NB4 (cell line): ENCODE measurements at regions not wholly inside any gene's neighbourhood (a gene's known extent, or its start where the extent isn't known, plus 50 kb on each side); places are given as distances from the start of the nearest gene placed in this dataset.

Experiments used
- DNase-seq: peaks from one replicate; pipeline ENCODE4 v3.0.0; 2010; ENCODE audit warnings: low read depth
- H3K4me3 ChIP-seq: one replicate; pipeline ENCODE4 v1.5.1; 2011; ENCODE audit warnings: mild to moderate bottlenecking, low read depth, low read length, moderate library complexity
- MYC ChIP-seq: IDR thresholded peaks from 2 replicates; pipeline ENCODE4 v1.6.1; 2011; ENCODE audit warnings: low read depth, low read length
- POLR2A ChIP-seq: IDR thresholded peaks from 2 replicates; pipeline ENCODE4 v1.6.1; 2011; ENCODE audit warnings: mild to moderate bottlenecking; ENCODE audit not compliant: insufficient read length; ENCODE audit errors: extremely low read depth
- TF ChIP-seq, protein P1 (sequence below): IDR thresholded peaks from one replicate; pipeline ENCODE4 v1.5.1; 2012; ENCODE audit warnings: low read depth, low read length
- TF ChIP-seq, protein P2 (sequence below): IDR thresholded peaks from 2 replicates; pipeline ENCODE4 v1.6.1; 2011; ENCODE audit warnings: low read depth, low read length

DNA sequence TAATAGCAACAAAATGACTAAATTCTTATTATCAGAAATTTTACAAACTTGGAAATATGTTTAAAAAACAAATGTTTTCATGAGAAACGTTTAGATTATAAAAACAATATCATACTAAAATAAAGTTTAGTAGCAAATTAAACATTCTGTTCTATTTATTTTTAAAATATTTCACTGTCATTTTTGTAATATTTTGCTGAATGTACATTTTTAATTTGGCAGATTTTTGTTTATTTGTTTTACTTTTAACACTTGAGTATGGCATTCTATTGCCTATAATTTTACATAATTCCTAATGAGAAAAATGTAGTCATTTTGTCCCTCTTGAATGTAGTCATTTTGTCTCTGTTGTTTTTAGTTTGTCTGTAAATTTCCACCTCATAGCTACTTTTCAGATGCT lies 1400.2 kb downstream of the GRIK2 start:
- no peak for DNase-seq
- TF ChIP-seq, protein P1, sequence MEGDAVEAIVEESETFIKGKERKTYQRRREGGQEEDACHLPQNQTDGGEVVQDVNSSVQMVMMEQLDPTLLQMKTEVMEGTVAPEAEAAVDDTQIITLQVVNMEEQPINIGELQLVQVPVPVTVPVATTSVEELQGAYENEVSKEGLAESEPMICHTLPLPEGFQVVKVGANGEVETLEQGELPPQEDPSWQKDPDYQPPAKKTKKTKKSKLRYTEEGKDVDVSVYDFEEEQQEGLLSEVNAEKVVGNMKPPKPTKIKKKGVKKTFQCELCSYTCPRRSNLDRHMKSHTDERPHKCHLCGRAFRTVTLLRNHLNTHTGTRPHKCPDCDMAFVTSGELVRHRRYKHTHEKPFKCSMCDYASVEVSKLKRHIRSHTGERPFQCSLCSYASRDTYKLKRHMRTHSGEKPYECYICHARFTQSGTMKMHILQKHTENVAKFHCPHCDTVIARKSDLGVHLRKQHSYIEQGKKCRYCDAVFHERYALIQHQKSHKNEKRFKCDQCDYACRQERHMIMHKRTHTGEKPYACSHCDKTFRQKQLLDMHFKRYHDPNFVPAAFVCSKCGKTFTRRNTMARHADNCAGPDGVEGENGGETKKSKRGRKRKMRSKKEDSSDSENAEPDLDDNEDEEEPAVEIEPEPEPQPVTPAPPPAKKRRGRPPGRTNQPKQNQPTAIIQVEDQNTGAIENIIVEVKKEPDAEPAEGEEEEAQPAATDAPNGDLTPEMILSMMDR: no peak
- TF ChIP-seq, protein P2, sequence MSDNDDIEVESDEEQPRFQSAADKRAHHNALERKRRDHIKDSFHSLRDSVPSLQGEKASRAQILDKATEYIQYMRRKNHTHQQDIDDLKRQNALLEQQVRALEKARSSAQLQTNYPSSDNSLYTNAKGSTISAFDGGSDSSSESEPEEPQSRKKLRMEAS: no peak
- TF ChIP-seq MYC (no peak), POLR2A (no peak)
- no peak overlapping the region for H3K4me3 ChIP-seq

DNA sequence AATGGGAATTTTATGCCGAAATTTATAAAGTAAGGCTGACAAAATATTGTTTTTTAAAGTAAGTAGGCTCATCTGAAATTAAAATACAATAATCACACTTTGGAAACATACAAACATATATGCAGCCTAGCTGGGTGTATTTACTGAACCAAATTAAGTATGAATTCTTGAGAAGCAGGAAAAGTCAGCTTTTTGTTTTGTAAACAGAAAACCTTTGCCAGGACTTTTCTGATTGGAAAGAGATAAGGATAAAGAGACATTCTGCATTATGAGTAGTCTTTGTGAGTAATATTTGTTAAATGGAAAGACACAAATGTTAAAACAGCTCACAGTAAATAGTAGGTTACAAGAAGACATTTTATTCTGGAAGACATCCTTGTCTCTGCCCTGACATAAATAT lies 1380.8 kb downstream of the GRIK2 start:
- no peak overlapping the region for H3K4me3 ChIP-seq
- no peak for DNase-seq
- no peak for TF ChIP-seq POLR2A
- TF ChIP-seq, protein P1: no peak
- TF ChIP-seq MYC: no peak
- TF ChIP-seq, protein P2: no peak

DNA sequence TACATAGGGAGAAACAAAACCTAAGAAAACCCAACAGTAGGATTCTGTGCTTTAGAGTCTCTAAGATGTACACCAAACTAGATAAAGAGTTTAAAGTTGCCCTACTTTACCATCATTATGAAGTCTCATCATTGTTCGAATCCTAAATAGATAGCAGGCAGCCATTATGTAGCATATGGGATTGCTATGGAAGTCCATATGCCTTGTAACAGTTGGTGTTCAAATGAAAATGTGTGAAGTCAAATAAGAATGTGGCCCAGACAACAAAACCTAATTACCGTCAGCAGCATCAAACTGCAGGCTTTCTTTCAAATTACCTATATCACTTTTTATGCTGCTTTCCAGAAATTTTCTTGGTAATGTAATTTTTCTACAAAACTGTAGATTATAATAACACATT lies 1380.1 kb downstream of the GRIK2 start:
- no peak for DNase-seq
- TF ChIP-seq, protein P2: no peak
- TF ChIP-seq, protein P1: no peak
- TF ChIP-seq POLR2A: no peak
- TF ChIP-seq MYC: no peak
- no peak overlapping the region for H3K4me3 ChIP-seq

DNA sequence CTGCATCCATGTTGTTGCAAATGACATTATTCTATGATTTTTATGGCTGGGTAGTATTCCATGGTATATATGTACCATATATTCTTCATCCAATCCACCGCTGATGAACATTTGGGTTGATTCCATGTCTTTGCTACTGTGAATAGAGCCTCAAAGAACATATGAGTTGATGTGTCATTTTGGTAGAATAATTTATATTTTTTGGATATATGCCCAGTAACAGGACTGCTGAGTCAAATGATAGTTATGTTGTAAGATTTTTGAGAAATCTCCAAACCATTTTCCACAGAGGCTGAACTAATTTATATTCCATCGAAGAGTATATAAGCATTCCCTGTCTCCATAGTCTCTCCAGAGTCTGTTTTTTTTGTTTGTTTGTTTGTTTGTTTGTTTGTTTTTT lies 1373.5 kb downstream of the GRIK2 start:
- H3K4me3 ChIP-seq: no peak overlapping the region
- TF ChIP-seq MYC: no peak
- TF ChIP-seq, protein P1: no peak
- TF ChIP-seq POLR2A: no peak
- TF ChIP-seq, protein P2: no peak
- DNase-seq: no peak

DNA sequence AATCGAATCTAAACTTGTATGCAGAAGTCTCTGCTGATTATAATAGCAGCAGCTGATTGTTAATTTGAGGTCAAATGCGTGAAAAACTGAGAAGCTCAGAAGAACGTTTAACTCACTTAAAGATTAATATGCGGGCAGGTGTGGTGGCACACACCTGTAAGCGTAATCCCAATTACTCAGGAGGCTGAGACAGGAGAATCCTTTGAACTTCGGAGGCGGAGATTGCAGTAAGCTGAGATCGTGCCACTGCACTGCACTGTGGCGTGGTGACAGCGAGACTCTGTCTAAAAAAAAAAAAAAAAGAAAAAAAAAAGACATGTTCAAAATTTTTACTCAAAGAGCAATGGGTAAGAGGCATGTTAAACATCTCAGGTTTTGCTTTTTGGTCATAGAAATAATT lies 1370.8 kb downstream of the GRIK2 start:
- H3K4me3 ChIP-seq: no peak overlapping the region
- TF ChIP-seq, protein P1: no peak
- TF ChIP-seq POLR2A (no peak), MYC (no peak)
- TF ChIP-seq, protein P2: no peak
- DNase-seq: no peak

DNA sequence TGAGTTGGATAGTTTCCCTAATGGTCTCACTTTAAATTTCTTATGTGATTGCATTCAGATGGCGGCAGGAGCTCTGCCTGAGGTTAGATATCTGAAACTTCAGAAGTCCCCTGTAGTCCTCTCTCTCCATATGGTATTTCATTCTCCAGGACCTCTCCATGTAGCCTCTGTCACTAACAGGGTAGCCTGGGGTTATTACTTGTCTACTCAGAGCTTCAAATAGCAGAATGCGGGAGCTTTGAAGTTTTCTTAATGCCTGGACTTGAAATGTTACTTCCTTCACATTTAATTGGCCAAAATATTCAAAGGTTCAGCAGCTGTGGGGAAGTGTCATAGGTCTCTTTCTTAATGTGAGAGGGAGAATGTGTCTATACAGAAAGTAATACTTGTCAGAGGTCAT lies 1370.4 kb downstream of the GRIK2 start:
- TF ChIP-seq, protein P1: no peak
- TF ChIP-seq, protein P2: no peak
- no peak for TF ChIP-seq MYC
- TF ChIP-seq POLR2A: no peak
- no peak overlapping the region for H3K4me3 ChIP-seq
- no peak for DNase-seq
